ENCODE measurements at regions not wholly inside any gene's neighbourhood (a gene's known extent, or its start where the extent isn't known, plus 50 kb on each side); places are given as distances from the start of the nearest gene placed in this dataset.

DNA sequence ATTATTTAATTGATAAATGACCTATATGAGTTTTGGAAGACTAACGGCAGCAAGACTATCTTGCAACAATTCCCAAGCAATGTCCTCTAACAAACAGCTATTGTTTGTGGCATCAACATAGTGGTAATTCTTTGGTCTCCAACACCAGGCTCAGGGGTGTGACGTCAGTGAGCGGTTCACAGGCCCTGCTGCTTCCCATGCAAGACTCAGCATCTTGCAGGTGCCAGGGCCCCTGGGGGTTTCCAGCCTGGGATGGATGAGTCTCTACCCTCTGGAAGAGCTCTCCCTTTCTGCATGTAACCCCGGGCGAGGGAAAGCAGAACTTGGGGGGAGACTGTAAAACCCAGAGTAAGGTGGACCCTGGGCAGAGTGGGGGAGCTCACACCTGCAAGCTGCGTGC, 164.7 kb downstream of the ACTR3B start:
- no peak for TF ChIP-seq CHCHD3 (CRISPR knock-in tag; IDR thresholded peaks at IDR 0.05)
- peak; percentile 87 for TF ChIP-seq CREB1 (IDR thresholded peaks at IDR 0.05)
- TF ChIP-seq CREB1 (CRISPR knock-in tag; IDR thresholded peaks at IDR 0.05): no peak
- Histone ChIP-seq H3K36me3 (replicated peaks in 1 of 2; ENCODE audit: control insufficient read depth in 1 of 2, insufficient read depth in 2 of 2, low read length in 2 of 2) (no peaks in the 10 kb centered on the region), H3K27ac (ENCODE audit: extremely low read length, insufficient read depth, low read length) (no peak overlapping the region), H3K9me3 (ENCODE audit: low read length) (no peaks in the 10 kb centered on the region; the same call in 1 of the 2 replicates), H2AFZ (ENCODE audit: low read length) (no peak overlapping the region), H4K20me1 (ENCODE audit: insufficient read depth, low read length) (no peaks in the 10 kb centered on the region), H3K27me3 (ENCODE audit: control insufficient read depth in 1 of 2, insufficient read depth in 2 of 2, low read length in 2 of 2) (peaks cover 2 to 15% of the 10 kb centered on the region in 2 experiments; a peak in 2 of 5 replicates), H3K4me2 (ENCODE audit: low read depth, low read length) (no peak overlapping the region), H3K4me3 (replicated peaks in 1 of 3; ENCODE audit: insufficient read depth in 1 of 3, low read depth in 2 of 3, low read length in 3 of 3) (no peak overlapping the region), H3K4me1 (ENCODE audit: insufficient read depth, low read length) (peaks cover 6% of the 10 kb centered on the region), H3K9ac (ENCODE audit: insufficient read depth, low read depth, low read length) (no peak overlapping the region), H3K79me2 (ENCODE audit: insufficient read depth, low read length) (no peaks in the 10 kb centered on the region)
- in situ Hi-C loops (cut with HindIII; ENCODE audit: extremely low pct_ligation_motif_present, low pct_unique_long_range_greater_than_20kb): no loop called here
- ATAC-seq: no peak
- ChIA-PET POLR2A (interaction anchor here (1.1 to 1.9 kb wide), 2 partner anchors 14 to 25 kb away, joined by 3 to 6 read pairs; no protein-coding TSS in a partner anchor), CTCF (ENCODE audit: low intra/inter-chr PET ratio, low total read pairs) (interaction anchor here (1.9 kb wide), 1 partner anchor 30 kb away, joined by 6 read pairs; no protein-coding TSS in a partner anchor)
- DNase-seq (ENCODE audit: low spot score): no peak
- no peak for FAIRE-seq
- intact Hi-C loops (cut with micrococcal nuclease; ENCODE audit: unreplicated experiment): no loop called here
- 34% methylated on average over 5 of the region's 6 CpGs for whole genome bisulfite sequencing (ENCODE audit: low lambda C conversion rate)
- BruUV-seq (replicated peaks): no TSS peak

DNA sequence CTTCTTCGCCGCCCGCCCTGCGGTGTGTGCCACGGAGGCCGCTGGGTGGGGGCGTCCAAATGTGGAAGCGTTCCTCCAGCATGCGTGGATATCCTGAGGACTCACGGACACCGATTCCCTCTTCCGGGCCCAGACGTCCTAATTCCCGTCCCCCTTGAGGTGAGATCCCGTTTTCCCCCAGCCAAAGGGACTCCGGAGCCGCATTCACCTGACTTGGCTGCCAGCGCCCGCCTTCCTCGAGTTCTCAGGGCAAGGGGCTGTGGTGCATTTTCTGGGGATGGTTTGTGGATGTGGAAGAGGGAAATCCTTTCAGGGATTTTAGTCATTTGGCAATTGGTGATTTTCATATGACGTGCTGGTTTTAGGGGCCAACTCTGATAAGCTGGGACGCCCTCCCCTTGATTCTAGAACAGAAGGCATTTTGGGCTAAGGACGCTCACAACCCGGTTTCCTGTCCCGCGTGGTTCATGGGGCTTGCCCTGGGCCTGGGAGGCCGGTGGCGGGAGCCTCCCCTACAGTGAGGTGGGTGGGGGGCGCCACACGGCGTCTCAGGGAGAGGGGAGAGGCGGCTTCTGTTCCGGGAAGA, 165.4 kb downstream of the ACTR3B start:
- FAIRE-seq (no peak), DNase-seq (ENCODE audit: low spot score) (no peak), ATAC-seq (no peak)
- Histone ChIP-seq H3K79me2 (ENCODE audit: insufficient read depth, low read length) (no peaks in the 10 kb centered on the region), H3K27me3 (ENCODE audit: control insufficient read depth in 1 of 2, insufficient read depth in 2 of 2, low read length in 2 of 2) (peaks cover 2 to 15% of the 10 kb centered on the region in 2 experiments; a peak in 2 of 5 replicates), H2AFZ (ENCODE audit: low read length) (no peak overlapping the region), H3K4me3 (replicated peaks in 1 of 3; ENCODE audit: insufficient read depth in 1 of 3, low read depth in 2 of 3, low read length in 3 of 3) (peak overlapping the region; percentile 30 to 67 (median 53); a peak in 4 of 6 replicates), H3K9ac (ENCODE audit: insufficient read depth, low read depth, low read length) (no peak overlapping the region), H4K20me1 (ENCODE audit: insufficient read depth, low read length) (no peaks in the 10 kb centered on the region), H3K4me2 (ENCODE audit: low read depth, low read length) (peak overlapping the region; percentile 65), H3K9me3 (ENCODE audit: low read length) (no peaks in the 10 kb centered on the region; the same call in 1 of the 2 replicates), H3K4me1 (ENCODE audit: insufficient read depth, low read length) (no peaks in the 10 kb centered on the region), H3K27ac (ENCODE audit: extremely low read length, insufficient read depth, low read length) (no peak overlapping the region), H3K36me3 (replicated peaks in 1 of 2; ENCODE audit: control insufficient read depth in 1 of 2, insufficient read depth in 2 of 2, low read length in 2 of 2) (no peaks in the 10 kb centered on the region)
- TF ChIP-seq ATAD3A (CRISPR knock-in tag; IDR thresholded peaks at IDR 0.05) (no peak), TARDBP (CRISPR knock-in tag; IDR thresholded peaks at IDR 0.05) (peak; percentile 32; the same call in 1 of the 2 replicates), SNAI1 (CRISPR knock-in tag; IDR thresholded peaks at IDR 0.05; ENCODE audit: borderline replicate concordance) (no peak)
- TF ChIP-seq, protein P1, sequence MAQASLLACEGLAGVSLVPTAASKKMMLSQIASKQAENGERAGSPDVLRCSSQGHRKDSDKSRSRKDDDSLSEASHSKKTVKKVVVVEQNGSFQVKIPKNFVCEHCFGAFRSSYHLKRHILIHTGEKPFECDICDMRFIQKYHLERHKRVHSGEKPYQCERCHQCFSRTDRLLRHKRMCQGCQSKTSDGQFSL (CRISPR knock-in tag; IDR thresholded peaks at IDR 0.05): no peak
- ChIA-PET POLR2A (interaction anchor here (1.1 to 1.7 kb wide), 3 partner anchors 15 to 25 kb away, joined by 3 to 10 read pairs (median 8); no protein-coding TSS in a partner anchor), CTCF (ENCODE audit: low intra/inter-chr PET ratio, low total read pairs) (interaction anchor here (1.9 kb wide), 1 partner anchor 30 kb away, joined by 6 read pairs; no protein-coding TSS in a partner anchor)
- in situ Hi-C loops (cut with HindIII; ENCODE audit: extremely low pct_ligation_motif_present, low pct_unique_long_range_greater_than_20kb): no loop called here
- intact Hi-C loops (cut with micrococcal nuclease; ENCODE audit: unreplicated experiment): no loop called here
- WGBS (ENCODE audit: low lambda C conversion rate): 84% methylated on average over 22 of the region's 33 CpGs
- no TSS peak for BruUV-seq (replicated peaks)
